ENCODE measurements at regions not wholly inside any gene's neighbourhood (a gene's known extent, or its start where the extent isn't known, plus 50 kb on each side); places are given as distances from the start of the nearest gene placed in this dataset.

DNA sequence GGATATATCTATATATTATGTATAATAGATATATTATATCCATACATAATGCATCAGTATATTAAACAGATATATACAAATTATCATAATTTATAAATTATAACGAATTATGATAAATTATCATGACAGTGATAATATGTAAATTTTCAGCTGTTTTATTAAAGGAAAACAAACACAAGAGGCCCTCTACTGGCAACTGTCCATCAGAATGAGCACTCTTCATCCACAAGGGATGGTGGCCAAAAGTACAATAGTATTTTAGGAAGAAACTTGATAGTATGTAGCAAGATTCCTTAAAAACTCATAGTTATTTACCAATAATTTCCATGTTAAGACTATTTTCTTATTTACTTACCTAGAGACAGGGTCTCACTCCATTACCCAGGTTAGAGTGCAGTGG lies 113.3 kb upstream of the LPAR1 start:
- no peak for FAIRE-seq
- DNase-seq (ENCODE audit: extremely low spot score, insufficient read length, low read depth) = no peak

DNA sequence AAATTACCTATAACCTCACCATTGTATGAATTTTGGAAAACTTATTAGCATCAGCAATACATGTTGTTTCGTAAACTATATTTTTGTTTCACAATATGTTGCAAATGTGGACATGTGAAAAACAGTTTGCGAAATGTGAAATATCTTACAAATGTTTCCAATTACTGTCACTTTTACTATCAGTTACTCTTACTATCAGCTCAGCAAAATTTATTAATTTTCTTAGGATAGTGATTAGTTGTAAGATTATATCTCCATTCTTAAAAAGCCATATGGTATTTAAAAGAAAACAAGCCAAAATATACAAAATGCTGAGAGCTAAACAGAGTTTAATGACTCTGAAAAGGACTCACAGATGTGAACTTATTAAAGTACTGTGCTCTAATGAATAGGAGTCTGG lies 111.9 kb upstream of the LPAR1 start:
- FAIRE-seq (no peak), DNase-seq (ENCODE audit: extremely low spot score, insufficient read length, low read depth) (no peak)

DNA sequence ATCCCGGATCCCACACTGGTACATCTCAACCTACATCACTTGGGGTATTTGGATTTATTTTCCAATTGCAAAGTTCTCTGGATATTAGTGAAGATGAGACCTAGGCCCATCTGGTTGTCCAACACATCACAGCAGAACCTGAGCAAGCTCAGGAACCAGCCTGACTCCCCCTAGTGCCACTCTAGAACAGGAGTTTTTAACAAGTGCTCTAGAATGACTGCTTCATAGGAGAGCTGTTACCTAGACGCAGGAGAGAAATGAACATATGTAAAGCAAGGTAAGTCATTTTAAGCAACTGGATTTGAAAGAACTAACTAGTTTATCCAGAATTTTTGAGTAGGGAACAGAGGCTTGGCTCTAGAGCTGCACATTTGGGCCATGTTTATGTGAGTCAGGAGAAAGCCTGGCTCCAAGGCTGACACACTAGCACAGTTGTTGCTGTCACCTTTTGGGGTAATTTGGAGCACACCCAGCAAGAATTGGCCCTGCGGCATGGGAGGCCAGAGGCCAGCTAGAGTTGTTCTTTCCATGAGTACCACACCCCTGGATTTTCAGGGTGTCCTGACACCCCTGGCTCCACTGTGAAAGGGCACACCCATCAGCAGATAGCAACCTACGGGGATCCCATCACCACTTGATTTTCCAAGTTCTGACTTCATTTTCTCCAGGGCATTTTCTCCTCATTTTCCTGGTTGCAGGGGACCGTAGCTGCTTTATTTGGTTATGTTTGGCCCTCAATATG lies 110.9 kb upstream of the LPAR1 start:
- DNase-seq (ENCODE audit: extremely low spot score, insufficient read length, low read depth) (no peak), FAIRE-seq (peak; percentile 55)

DNA sequence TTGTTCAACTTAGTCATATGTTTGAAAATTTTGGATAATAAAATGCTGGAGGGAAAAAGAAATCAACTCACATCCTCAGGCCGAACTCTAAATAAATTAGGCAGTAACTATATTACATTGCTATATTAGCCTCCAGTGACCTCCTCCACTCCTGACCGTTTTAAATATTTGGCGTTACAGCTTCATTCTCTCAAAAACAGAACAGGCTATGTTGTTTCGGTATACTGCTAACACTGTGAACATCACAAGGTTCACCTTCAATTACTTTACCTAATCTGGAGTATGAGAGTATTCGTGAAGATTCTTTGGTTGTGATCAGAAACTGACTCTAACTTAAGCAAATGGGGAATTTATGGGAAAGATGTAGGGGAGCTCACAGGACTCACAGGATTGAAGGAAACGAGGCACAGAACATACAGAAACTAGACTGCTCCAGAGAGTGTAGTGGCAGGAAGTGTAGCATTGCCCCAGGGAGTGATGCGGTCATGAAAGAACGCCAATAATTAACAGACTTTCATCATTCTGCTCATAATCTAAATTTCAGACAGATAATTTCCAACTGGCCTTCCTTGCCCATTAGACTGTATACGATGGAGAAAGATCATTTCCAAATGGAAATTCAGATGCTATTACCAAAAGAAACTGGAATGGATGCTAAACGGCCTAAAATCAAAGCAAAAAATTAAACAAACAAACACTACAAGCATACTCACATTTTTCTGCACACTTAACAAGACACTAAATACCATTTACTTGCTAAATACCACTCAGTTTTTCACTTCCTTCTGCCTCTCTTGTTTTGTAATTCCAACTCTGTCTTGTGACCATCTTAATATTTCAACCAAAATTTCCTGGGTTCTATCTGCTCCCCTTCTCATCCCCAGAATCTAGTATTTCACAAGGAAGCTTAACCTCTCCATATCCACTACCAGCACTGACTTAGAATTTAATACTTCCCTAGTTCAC lies 110.1 kb upstream of the LPAR1 start:
- FAIRE-seq = peak; percentile 67
- DNase-seq (ENCODE audit: extremely low spot score, insufficient read length, low read depth) = no peak

DNA sequence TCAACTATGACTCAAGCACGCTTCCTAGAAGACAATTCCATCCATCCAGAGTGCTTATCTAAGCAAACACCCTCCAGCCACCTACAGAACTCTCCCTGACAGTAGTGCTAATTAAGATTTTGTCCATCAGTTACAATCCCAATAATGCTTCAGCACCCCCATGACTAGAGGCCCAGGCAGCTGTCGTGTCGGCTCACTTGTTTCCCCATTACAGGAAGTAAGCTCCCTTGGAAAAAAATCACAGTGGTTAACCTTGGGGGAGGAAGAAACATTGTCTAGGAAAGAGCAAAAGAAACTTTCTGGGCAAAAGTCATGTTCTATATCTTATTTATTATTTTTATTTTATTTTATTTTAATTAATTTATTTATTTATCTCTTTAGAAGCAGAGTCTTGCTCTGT lies 108.8 kb upstream of the LPAR1 start:
- FAIRE-seq (no peak), DNase-seq (ENCODE audit: extremely low spot score, insufficient read length, low read depth) (no peak)

DNA sequence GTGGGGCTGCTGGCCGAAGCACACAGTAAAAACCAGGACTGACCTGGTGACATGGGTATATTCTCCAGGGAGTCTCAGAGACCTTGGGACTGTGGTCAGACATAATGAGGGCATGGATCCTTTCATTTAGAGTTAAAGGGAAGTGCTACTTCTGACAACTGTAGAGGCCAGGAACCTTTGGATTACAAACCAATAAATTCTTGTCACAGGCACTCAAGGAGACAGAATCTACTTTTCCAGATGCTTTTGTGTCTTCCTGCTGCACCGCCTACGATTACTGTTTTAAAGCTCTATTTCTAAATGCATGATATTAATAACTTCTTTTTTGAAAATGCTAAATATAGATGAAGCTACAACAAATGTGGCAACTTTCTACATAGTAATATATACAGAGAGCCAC lies 106.5 kb upstream of the LPAR1 start:
- no peak for DNase-seq (ENCODE audit: extremely low spot score, insufficient read length, low read depth)
- FAIRE-seq = no peak

DNA sequence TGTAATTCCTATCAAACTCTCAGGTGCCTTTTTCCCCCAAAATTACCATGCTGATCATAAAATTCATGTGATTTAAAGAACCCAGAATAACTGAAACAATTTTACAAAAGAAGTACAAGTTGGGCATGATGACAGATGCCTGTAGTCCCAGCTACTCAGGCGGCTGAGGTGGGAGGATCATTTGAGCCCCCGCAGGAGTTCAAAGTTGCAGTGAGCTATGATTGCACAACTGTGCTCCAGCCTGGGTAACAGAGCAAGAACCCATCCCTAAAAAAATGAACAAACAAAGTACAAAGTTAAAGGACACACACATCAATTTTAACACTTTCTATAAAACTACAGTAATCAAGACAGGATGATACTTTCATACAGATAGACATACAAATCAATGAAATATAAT lies 97.9 kb upstream of the LPAR1 start:
- no peak for FAIRE-seq
- no peak for DNase-seq (ENCODE audit: extremely low spot score, insufficient read length, low read depth)

DNA sequence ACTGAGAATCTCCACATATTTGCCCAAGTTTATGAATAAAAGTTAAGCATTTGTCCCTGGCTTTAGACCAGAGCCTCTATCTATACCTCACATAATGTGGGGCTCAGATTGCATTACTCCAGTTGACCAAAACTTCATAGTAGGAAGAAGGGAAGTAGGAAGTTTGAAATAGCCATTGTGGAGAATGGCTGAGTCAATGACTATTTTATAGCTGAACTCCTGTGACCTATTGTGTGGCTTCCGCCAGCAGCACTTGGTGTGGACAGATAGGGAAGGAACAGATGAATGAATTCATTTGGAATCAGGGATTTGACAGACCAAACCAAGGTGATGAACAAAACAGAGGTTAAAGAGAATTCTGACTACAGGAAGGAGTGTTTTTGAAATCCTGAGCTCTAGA lies 92.9 kb upstream of the LPAR1 start:
- no peak for DNase-seq (ENCODE audit: extremely low spot score, insufficient read length, low read depth)
- FAIRE-seq = no peak

DNA sequence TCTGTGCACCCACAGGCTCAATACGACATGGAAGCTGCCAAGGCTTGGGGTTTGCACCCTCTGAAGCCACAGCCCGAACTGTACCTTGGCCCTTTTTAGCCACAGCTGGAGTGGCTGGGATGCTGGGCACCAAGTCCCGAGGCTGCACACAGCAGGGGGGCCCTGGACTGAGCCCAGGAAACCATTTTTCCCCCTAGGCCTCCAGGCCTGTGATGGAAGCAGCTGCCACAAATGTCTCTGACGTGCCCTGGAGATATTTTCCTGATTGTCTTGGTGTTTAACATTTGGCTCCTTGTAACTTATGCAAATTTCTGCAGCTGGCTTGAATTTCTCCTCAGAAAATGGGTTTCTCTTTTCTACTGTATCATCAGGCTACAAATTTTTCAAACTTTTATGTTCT lies 82.3 kb upstream of the LPAR1 start:
- FAIRE-seq (no peak), DNase-seq (ENCODE audit: extremely low spot score, insufficient read length, low read depth) (no peak)

DNA sequence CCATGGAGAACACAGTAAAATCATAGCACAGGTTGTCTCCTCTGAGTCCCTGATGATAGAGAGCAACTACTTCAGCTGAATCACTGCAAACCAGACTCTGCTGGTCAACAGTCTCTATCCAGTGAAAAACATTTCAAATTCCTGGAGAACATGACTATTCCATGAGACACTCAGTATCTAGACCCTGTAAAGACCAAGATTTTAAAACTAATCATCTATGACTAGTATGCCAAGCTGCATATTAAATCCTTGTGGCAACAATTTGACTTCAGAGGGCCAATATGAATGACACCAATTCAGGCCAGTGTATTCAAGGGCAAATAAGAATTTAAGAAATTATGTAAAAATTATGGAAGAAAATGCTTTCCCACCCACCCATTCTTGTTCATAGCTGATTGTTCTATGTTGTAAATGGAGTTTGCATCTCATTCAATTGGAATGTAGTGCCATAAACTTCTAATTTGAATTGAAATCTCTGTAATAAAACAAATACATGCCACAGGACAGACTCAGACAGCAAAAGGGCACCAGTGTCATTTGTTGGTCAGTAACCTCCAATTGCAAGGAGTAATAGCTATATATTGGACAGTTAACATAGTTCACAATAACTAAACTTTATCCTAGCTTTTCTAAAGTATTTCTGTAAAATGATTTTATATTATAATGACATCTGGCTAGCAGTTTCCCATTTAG lies 80.1 kb upstream of the LPAR1 start:
- DNase-seq (ENCODE audit: extremely low spot score, insufficient read length, low read depth) (no peak), FAIRE-seq (no peak)

DNA sequence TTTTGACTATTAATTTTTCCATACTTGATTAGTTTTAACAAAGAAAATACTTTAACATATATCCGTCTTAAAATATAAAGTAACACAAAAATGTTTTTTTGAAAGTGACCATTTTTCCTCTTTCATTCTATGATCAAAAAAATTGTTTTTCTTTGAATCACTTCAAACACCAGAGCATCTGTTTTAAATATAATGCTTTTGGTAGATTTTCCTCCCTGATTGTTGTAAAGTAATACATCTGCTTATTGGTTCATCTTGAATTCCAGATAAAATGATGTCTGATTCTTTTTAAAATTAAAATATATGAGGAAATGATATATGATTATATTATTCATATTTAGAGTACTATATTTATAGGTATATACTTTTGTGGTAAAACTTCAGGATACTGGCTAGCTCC lies 76.2 kb upstream of the LPAR1 start:
- DNase-seq (ENCODE audit: extremely low spot score, insufficient read length, low read depth) (no peak), FAIRE-seq (no peak)

DNA sequence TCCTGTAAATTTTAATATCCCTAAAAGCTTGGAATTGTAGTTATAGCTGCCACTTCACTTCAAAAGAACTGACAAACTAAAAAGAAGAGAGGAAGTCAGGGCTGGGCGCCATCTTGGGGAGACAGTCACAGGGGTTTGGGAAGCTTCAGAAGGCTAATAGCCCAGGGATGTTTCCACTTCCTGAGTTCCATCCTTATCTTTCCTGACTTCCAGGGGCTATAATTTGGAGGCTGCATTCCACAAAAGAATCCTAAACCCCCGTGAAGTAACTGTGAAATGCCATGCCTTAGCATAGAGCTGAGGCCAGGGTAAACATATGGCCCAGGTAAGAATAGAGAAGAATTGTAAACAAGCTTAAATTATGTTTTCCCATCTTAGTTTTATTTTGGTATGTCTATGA lies 75.4 kb upstream of the LPAR1 start:
- no peak for DNase-seq (ENCODE audit: extremely low spot score, insufficient read length, low read depth)
- FAIRE-seq = no peak

DNA sequence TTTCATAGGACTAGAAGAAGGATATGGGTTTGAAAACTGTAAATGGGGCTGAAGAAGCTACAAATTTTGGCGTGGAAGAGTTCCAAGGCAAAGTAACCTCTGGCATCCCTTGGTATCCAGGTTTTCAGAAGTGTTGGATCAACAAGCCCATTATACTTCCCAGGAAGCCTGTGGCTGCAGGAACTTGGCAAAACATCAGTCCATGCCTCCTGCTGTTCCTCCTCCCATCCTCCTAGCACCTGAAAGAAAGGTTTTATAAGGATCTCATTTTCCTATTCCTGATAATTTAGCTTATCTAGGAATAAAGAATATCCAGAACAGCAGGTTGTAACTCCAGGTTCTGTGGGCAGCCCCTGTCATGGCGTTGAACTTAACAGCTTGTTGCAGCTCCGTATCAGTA lies 72.5 kb upstream of the LPAR1 start:
- no peak for DNase-seq (ENCODE audit: extremely low spot score, insufficient read length, low read depth)
- no peak for FAIRE-seq

DNA sequence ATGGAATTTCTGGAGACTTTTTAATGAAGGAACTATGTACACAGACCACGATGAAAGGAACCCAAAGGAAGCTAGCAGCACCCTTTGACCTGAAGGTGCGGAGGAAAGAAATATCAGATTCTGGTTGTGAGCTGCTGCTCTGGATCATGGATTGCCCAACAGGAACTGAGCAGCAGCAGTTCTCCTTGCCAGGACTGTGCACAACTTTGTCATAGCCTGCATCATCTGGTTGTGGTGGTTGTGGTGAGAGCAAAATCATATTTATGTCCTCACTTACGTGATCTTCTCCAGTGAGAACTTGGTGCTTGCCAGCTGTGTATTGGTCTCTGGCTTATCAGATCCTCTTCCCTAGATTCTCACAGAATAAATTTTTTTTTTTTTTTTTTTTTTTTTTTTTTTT lies 70.7 kb upstream of the LPAR1 start:
- FAIRE-seq (no peak), DNase-seq (ENCODE audit: extremely low spot score, insufficient read length, low read depth) (no peak)

DNA sequence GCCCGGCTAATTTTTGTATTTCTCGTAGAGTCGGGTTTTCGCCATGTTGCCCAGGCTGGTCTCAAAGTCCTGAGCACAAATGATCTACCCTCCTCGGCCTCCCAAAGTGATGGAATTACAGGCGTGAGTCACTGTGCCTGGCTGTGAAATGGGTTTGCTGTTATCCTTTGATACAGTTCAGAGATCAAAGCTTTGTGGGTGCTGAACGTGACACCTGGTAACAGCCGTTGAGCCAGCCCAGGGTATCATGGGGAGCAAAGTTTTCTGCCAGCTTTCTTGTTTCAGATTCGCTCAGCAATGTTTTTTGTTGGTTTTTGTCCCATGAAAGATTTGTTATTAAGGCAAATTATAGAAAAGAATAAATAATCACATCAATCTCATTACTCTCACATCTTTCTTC lies 68.9 kb upstream of the LPAR1 start:
- no peak for FAIRE-seq
- DNase-seq (ENCODE audit: extremely low spot score, insufficient read length, low read depth) = no peak

DNA sequence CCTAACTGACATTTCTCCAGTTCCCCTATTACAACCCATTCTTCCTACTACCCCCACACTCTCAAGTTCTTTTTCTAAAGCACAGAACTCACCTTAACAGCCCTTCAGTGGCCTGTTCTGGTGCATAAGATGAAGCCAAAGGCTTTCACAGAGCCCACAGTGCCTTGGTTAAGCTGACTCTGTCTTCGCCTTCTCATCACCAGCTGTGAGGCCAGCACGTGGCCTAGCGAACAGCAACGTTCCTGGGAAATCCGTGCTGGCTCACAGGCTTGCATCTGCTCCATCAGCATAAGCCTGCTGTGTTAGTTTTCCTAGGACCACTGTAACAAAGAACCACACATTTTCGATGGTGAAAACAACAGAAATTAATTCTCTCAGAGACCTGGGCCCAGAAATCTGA lies 67.9 kb upstream of the LPAR1 start:
- no peak for FAIRE-seq
- no peak for DNase-seq (ENCODE audit: extremely low spot score, insufficient read length, low read depth)

DNA sequence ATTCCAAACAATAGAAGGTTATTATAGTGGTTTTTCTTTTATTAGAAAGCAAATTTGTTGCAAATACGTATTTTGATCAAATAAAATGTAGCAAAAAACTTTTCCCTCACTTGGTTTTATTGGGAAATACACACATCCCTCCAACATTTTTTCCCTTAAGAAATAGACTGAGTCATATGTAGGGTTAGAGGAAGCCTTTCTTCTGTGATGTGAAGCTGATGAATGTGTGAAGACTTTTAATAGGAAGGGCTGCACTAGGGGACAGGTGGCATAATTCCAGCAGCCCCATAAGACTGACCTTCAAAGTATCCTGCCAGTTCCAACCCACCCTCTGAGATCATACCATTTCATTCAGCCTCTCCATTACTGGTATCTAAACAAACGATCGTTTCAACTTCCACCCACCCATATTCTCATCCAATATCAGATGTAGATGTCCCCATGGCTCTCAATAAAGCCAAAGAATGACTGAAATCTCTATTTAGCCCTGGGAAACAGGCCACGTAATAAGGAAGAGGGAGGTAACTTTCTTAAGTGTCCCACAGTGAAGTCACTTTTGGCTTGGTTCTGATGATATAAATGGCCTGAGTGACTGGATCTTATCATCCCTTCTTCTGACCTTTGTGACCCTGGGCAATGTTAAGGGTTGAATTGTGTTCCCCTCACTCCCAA lies 64.7 kb upstream of the LPAR1 start:
- no peak for FAIRE-seq
- DNase-seq (ENCODE audit: extremely low spot score, insufficient read length, low read depth) = no peak

DNA sequence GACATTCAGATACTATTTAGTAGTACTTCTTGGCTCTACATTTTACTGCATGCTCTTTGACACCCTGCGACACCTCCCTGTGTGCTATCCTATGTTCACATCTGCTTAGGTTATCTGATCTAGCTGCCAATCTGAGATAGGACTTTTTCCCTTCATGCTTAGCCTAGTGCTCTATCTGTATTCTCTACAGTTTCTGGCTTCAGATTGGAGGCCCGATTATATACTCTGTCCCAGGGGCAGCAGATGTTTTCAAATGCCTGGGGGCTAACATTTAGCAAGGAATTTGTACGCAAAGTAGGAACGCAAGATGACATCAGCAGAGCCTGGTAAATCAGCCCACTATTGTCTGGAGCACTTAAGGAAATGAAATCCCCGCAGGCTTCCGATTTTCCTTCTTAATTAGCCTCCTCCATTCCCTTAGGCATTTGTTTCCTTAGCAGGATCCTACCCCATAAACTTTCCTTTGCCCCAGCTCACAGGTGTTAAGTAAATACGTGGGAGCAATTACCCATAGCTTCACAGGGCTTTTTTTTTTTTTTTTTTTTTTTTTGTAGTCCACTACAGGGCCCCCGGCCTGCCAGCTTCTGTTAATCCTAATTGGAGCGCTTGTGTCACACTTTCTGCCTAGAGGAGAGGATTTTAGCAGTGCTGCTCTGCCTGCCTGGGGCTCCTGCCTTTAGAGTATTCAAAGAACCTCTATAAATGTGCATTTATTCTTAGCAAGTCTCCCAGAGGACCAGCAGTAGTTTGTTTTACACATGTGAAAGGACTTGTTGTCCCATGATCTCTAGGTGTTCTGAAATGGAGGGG lies 61.1 kb upstream of the LPAR1 start:
- DNase-seq (ENCODE audit: extremely low spot score, insufficient read length, low read depth) (no peak), FAIRE-seq (no peak)

DNA sequence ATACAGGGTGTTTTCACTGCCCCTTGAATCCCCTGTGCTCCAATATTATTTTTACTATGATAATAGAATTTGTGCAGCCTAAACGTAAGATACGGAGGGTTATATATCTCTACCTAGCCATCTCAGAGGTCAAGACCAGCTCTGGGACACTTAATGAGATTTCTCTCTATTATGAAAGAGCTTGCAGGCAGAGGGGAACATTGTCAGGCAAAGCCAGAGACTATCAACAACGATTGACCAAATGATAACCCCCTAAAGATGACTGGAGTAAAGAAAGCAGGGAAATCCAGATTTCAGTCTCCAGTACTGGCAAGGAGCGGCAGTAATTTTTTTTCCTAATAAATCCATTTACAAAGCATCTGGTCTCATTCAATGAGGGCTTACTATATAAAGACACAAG lies 59.8 kb upstream of the LPAR1 start:
- no peak for FAIRE-seq
- DNase-seq (ENCODE audit: extremely low spot score, insufficient read length, low read depth) = no peak

DNA sequence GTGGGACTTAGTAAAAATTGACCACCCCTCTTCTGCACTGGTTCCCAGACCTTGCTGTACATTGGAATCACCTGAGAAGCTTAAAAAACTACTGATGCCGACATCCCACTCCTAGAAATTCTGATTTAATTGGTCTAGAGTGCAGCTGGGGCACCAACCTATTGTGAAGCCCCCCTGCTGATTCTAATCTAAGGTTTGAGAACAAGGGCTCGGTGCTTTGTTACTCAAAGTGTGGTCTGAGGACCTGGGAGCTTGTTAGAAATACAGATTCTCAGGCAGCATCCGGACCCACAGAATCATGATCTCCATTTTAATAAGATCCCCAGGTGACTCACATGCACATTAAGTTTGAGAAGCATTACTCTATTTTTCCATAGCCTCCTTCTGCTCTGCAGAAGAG lies 57.8 kb upstream of the LPAR1 start:
- FAIRE-seq (no peak), DNase-seq (ENCODE audit: extremely low spot score, insufficient read length, low read depth) (no peak)

Data from GM18507 (cell line).